ENCODE measurements at regions not wholly inside any gene's neighbourhood (a gene's known extent, or its start where the extent isn't known, plus 50 kb on each side); places are given as distances from the start of the nearest gene placed in this dataset.

DNA sequence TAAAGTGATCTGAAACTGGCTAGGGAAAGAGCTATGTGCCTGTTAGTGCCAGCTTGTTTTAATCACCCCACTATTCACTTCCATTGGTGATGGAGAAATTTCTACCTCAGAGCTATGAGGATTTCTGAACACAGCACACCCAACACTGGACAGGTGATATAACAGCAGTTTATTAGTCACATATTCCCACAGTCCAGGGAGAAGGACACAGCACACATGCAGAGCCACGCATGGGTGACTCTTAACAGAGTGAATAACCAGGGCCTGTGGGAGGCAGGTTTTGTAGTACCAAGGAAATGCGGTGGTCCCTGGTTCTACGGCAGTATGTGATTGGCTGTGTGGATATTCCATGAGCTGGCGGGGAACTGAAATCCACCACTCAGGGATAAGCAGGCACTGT is 455.1 kb downstream of the BTG1 start:
- no peak for TF ChIP-seq POLR2A (IDR thresholded peaks at IDR 0.05)
- TF ChIP-seq EP300 (IDR thresholded peaks at IDR 0.05) = no peak
- TF ChIP-seq, protein P1, sequence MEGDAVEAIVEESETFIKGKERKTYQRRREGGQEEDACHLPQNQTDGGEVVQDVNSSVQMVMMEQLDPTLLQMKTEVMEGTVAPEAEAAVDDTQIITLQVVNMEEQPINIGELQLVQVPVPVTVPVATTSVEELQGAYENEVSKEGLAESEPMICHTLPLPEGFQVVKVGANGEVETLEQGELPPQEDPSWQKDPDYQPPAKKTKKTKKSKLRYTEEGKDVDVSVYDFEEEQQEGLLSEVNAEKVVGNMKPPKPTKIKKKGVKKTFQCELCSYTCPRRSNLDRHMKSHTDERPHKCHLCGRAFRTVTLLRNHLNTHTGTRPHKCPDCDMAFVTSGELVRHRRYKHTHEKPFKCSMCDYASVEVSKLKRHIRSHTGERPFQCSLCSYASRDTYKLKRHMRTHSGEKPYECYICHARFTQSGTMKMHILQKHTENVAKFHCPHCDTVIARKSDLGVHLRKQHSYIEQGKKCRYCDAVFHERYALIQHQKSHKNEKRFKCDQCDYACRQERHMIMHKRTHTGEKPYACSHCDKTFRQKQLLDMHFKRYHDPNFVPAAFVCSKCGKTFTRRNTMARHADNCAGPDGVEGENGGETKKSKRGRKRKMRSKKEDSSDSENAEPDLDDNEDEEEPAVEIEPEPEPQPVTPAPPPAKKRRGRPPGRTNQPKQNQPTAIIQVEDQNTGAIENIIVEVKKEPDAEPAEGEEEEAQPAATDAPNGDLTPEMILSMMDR (IDR thresholded peaks at IDR 0.05) = no peak
- TF ChIP-seq POLR2AphosphoS5 (IDR thresholded peaks at IDR 0.05) = no peak
- 95 to 97% methylated on average over 4 of the region's 4 CpGs for WGBS, 2 donors
- Histone ChIP-seq H3K36me3 (no peaks in the 10 kb centered on the region), H3K9me3 (no peaks in the 10 kb centered on the region), H3K4me1 (no peaks in the 10 kb centered on the region), H3K27ac (no peak overlapping the region), H3K4me3 (no peak overlapping the region), H3K27me3 (no peaks in the 10 kb centered on the region)
- intact Hi-C loops (cut with DNase I) = no loop called here
- DNase-seq = no peak

DNA sequence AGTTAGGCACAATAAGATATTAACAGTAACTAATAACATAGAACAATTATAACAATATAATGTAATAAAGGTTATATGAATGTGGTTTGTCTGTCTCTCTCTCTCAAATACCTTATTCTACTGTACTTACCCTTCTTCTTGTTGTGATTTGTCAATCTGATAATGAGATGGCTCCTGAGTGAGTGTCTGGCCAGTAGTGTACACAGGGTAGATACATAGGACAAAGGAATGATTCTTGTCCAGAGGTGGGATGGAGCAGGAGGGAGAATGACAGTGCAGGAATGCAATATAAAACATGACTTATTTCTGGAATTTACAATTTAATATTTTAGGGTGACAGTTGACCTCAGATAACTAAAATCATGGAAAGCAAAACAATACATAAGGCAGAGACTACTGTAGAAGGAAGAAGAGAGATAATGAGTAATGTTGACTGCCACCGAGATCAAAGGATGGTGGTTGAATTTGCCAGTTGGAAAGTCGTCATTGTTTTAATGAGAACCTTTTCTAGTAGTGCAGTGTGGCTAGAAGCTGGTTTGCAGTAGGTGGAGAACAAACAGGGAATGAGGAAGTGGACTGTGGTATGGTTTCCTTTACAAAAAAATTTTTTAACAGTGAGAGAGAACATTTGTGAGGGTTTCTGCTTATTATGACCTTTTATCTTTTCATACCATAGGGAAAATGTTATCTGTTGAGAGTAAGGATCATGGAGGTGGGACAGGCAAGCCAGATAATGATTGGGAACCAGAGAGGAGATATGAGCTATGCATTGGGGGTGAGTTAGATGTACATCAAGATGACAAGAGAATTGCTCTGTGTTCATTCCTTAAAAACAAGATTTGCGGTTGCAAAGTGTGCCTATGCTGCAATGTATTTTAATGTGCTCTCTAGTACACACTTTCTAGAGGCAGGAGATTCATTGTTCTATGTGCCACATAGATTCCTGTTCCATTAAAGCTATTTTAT is 458.3 kb downstream of the BTG1 start:
- Histone ChIP-seq H3K4me3 (no peak overlapping the region), H3K36me3 (no peaks in the 10 kb centered on the region), H3K4me1 (no peaks in the 10 kb centered on the region), H3K27me3 (no peaks in the 10 kb centered on the region), H3K27ac (no peak overlapping the region), H3K9me3 (no peaks in the 10 kb centered on the region)
- DNase-seq = no peak
- TF ChIP-seq, protein P1 (IDR thresholded peaks at IDR 0.05) = no peak
- TF ChIP-seq EP300 (IDR thresholded peaks at IDR 0.05) (no peak), POLR2AphosphoS5 (IDR thresholded peaks at IDR 0.05) (no peak), POLR2A (IDR thresholded peaks at IDR 0.05) (no peak)
- intact Hi-C loops (cut with DNase I) = no loop called here
- 48 to 53% methylated on average over 3 of the region's 3 CpGs for WGBS, 2 donors

DNA sequence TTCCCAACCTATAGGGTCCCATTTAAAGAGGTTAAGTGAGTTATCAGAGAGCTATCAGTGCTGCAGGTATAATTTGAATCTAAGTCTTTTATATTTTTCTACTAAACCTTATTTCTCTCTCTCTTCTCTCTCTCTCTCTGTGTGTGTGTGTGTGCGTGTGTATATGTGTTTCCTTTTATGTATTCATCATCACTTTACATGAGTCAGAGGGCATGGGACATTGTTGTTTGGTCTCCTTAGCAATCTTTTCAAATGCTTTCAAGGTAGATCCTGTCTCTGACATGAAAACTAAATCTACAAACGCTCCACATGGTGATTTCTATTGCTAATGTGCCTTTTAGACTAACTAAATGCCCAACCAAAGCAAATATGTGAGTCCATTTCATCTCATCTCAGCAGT is 459.7 kb downstream of the BTG1 start:
- Histone ChIP-seq H3K9me3 (no peaks in the 10 kb centered on the region), H3K36me3 (no peaks in the 10 kb centered on the region), H3K4me1 (no peaks in the 10 kb centered on the region), H3K4me3 (no peak overlapping the region), H3K27ac (no peak overlapping the region), H3K27me3 (no peaks in the 10 kb centered on the region)
- intact Hi-C loops (cut with DNase I) = no loop called here
- no peak for DNase-seq
- TF ChIP-seq EP300 (IDR thresholded peaks at IDR 0.05) (no peak), POLR2A (IDR thresholded peaks at IDR 0.05) (no peak), POLR2AphosphoS5 (IDR thresholded peaks at IDR 0.05) (no peak)
- TF ChIP-seq, protein P1 (IDR thresholded peaks at IDR 0.05) = no peak
- whole genome bisulfite sequencing, 2 donors = 86 to 88% methylated on average over 2 of the region's 2 CpGs

DNA sequence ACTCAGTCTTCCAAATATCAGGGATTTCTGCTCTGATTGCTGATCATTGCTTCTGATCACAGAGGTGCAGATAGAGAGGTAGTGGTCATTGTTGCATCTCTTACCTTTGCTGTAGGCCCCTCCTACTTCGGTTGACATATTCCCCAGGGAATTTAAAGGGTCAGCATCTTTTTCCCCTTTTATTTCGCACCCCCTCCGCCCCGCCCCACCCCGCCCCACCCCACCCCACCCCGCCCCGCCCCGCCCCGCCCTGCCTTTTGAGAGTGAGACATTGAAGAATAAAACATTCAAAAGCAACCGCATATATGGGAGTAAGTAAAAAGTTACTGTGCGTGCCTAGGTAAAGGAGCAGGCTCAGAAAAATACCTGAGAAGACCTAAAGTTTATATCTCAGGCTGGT is 463.9 kb downstream of the BTG1 start:
- H3K4me3 ChIP-seq = no peak overlapping the region
- no peaks in the 10 kb centered on the region for H3K27me3 ChIP-seq
- H3K36me3 ChIP-seq = no peaks in the 10 kb centered on the region
- no peak for DNase-seq
- no peaks in the 10 kb centered on the region for H3K9me3 ChIP-seq
- no peak overlapping the region for H3K27ac ChIP-seq
- WGBS, 2 donors = 49 to 81% methylated on average over 11 of the region's 11 CpGs
- intact Hi-C loops (cut with DNase I) = no loop called here
- no peaks in the 10 kb centered on the region for H3K4me1 ChIP-seq
- TF ChIP-seq POLR2A (IDR thresholded peaks at IDR 0.05) (no peak), EP300 (IDR thresholded peaks at IDR 0.05) (no peak), POLR2AphosphoS5 (IDR thresholded peaks at IDR 0.05) (no peak)
- TF ChIP-seq, protein P1 (IDR thresholded peaks at IDR 0.05) = no peak

Measured in sigmoid colon (tissue), 6 donors.